ENCODE measurements at regions not wholly inside any gene's neighbourhood (a gene's known extent, or its start where the extent isn't known, plus 50 kb on each side); places are given as distances from the start of the nearest gene placed in this dataset.
"Not testable (repeated sequence)": the region's sequence is repeated elsewhere in the genome, so short reads cannot be mapped to it uniquely, and the experiment has no call there.

GRCh38 chr7:6989968-6990367 is 163.9 kb upstream of the CCZ1B start:
- H3K9me3 ChIP-seq (ENCODE audit: insufficient read depth, low read depth, low read length); FAIRE-seq; H3K9ac ChIP-seq (ENCODE audit: low read length); H3K27ac ChIP-seq (ENCODE audit: low read depth, low read length); H3K4me3 ChIP-seq (ENCODE audit: insufficient read depth, low read depth, low read length); H3K4me1 ChIP-seq (ENCODE audit: insufficient read depth, low read length); H3K27me3 Mint-ChIP-seq (ENCODE audit: low read depth, unreplicated experiment); H3K27ac Mint-ChIP-seq (ENCODE audit: unreplicated experiment); H3K36me3 ChIP-seq (ENCODE audit: insufficient read depth, low read length); H3K36me3 Mint-ChIP-seq (ENCODE audit: low read depth, unreplicated experiment); H3K4me2 ChIP-seq (ENCODE audit: low read length); H3K9me3 Mint-ChIP-seq (ENCODE audit: unreplicated experiment); H4K20me1 ChIP-seq (ENCODE audit: insufficient read depth, low read length); H2AFZ ChIP-seq (ENCODE audit: low read depth, low read length); DNase-seq (ENCODE audit: low read depth); H3K27me3 ChIP-seq (ENCODE audit: insufficient read depth, low read length); H3K79me2 ChIP-seq (ENCODE audit: insufficient read depth, low read length); H3K4me3 Mint-ChIP-seq (ENCODE audit: unreplicated experiment): not testable (repeated sequence)
- peaks cover 13% of the 10 kb centered on the region for H3K4me1 Mint-ChIP-seq (ENCODE audit: low read depth, unreplicated experiment)

GRCh38 chr7:6990426-6991152 is 164.5 kb upstream of the CCZ1B start:
- not testable (repeated sequence) for H3K36me3 Mint-ChIP-seq (ENCODE audit: low read depth, unreplicated experiment); H3K9ac ChIP-seq (ENCODE audit: low read length); H3K27ac ChIP-seq (ENCODE audit: low read depth, low read length); H3K9me3 Mint-ChIP-seq (ENCODE audit: unreplicated experiment); H3K4me3 Mint-ChIP-seq (ENCODE audit: unreplicated experiment); H3K27me3 Mint-ChIP-seq (ENCODE audit: low read depth, unreplicated experiment); H3K79me2 ChIP-seq (ENCODE audit: insufficient read depth, low read length); H3K36me3 ChIP-seq (ENCODE audit: insufficient read depth, low read length); FAIRE-seq; H3K4me1 ChIP-seq (ENCODE audit: insufficient read depth, low read length); H3K4me2 ChIP-seq (ENCODE audit: low read length); H4K20me1 ChIP-seq (ENCODE audit: insufficient read depth, low read length); H2AFZ ChIP-seq (ENCODE audit: low read depth, low read length); H3K9me3 ChIP-seq (ENCODE audit: insufficient read depth, low read depth, low read length); H3K4me3 ChIP-seq (ENCODE audit: insufficient read depth, low read depth, low read length); H3K27me3 ChIP-seq (ENCODE audit: insufficient read depth, low read length); DNase-seq (ENCODE audit: low read depth)
- peaks cover 13% of the 10 kb centered on the region for H3K4me1 Mint-ChIP-seq (ENCODE audit: low read depth, unreplicated experiment)
- H3K27ac Mint-ChIP-seq (ENCODE audit: unreplicated experiment) = peak overlapping the region; percentile 35

DNA sequence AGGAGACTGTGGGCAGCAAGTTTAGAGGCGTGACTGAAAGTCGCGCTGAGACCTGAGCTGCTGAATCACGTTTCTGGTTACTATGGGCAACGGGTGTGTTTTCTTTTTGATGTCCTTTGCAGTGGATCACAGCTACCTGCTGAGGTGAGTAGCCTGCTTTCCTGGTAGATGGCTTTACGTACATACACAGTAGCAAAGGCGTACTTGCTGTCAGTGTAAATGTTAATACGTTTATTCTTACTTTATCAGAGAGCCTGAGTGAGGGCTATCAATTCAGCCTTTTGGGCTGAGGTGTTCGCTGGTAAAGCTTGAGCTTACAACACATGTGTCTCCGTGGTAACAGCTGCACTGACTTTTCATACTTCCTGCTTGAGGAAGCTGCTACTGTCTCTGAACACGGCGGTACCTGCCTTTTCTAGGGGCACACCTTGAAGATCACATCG is 165.1 kb upstream of the CCZ1B start:
- not testable (repeated sequence) for DNase-seq (ENCODE audit: low read depth); H3K9me3 ChIP-seq (ENCODE audit: insufficient read depth, low read depth, low read length)

DNA sequence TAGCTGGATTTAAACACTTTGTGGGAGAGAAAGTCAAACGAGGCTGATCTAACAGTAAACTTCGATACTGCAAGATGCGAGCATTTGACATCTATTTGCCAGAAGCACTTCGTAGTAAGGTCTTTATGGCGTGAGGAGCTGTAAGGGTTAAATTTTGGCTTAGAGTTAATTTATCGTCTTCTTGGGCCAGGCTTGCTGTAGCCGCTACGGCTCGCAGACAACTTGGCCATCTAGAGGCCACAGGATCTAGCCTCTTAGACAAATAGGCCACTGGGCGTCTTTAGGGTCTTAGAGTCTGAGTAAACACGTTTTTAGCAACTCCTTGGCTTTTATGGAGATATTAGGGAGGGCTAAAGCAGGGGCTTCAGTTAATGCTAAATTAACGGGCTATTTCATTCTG is 165.6 kb upstream of the CCZ1B start:
- H3K27ac ChIP-seq (ENCODE audit: low read depth, low read length); H3K36me3 ChIP-seq (ENCODE audit: insufficient read depth, low read length); FAIRE-seq; H3K27me3 ChIP-seq (ENCODE audit: insufficient read depth, low read length); H3K4me1 ChIP-seq (ENCODE audit: insufficient read depth, low read length); H3K27ac Mint-ChIP-seq (ENCODE audit: unreplicated experiment); DNase-seq (ENCODE audit: low read depth); H3K36me3 Mint-ChIP-seq (ENCODE audit: low read depth, unreplicated experiment); H3K4me3 Mint-ChIP-seq (ENCODE audit: unreplicated experiment); H3K9me3 ChIP-seq (ENCODE audit: insufficient read depth, low read depth, low read length); H3K4me3 ChIP-seq (ENCODE audit: insufficient read depth, low read depth, low read length); H2AFZ ChIP-seq (ENCODE audit: low read depth, low read length); H3K9me3 Mint-ChIP-seq (ENCODE audit: unreplicated experiment); H3K79me2 ChIP-seq (ENCODE audit: insufficient read depth, low read length); H3K9ac ChIP-seq (ENCODE audit: low read length); H4K20me1 ChIP-seq (ENCODE audit: insufficient read depth, low read length); H3K27me3 Mint-ChIP-seq (ENCODE audit: low read depth, unreplicated experiment); H3K4me2 ChIP-seq (ENCODE audit: low read length): not testable (repeated sequence)
- peaks cover 13% of the 10 kb centered on the region for H3K4me1 Mint-ChIP-seq (ENCODE audit: low read depth, unreplicated experiment)

More for the DNA sequence above, 165.1 kb upstream of the CCZ1B start:
- not testable (repeated sequence) for H3K4me1 ChIP-seq (ENCODE audit: insufficient read depth, low read length); H3K79me2 ChIP-seq (ENCODE audit: insufficient read depth, low read length); H3K27ac ChIP-seq (ENCODE audit: low read depth, low read length); H3K9me3 Mint-ChIP-seq (ENCODE audit: unreplicated experiment); H3K27me3 ChIP-seq (ENCODE audit: insufficient read depth, low read length); H3K4me3 ChIP-seq (ENCODE audit: insufficient read depth, low read depth, low read length); H2AFZ ChIP-seq (ENCODE audit: low read depth, low read length); H3K27me3 Mint-ChIP-seq (ENCODE audit: low read depth, unreplicated experiment); FAIRE-seq; H3K36me3 Mint-ChIP-seq (ENCODE audit: low read depth, unreplicated experiment); H3K27ac Mint-ChIP-seq (ENCODE audit: unreplicated experiment); H4K20me1 ChIP-seq (ENCODE audit: insufficient read depth, low read length); H3K4me2 ChIP-seq (ENCODE audit: low read length); H3K36me3 ChIP-seq (ENCODE audit: insufficient read depth, low read length); H3K9ac ChIP-seq (ENCODE audit: low read length); H3K4me3 Mint-ChIP-seq (ENCODE audit: unreplicated experiment)
- H3K4me1 Mint-ChIP-seq (ENCODE audit: low read depth, unreplicated experiment) = peaks cover 13% of the 10 kb centered on the region

DNA sequence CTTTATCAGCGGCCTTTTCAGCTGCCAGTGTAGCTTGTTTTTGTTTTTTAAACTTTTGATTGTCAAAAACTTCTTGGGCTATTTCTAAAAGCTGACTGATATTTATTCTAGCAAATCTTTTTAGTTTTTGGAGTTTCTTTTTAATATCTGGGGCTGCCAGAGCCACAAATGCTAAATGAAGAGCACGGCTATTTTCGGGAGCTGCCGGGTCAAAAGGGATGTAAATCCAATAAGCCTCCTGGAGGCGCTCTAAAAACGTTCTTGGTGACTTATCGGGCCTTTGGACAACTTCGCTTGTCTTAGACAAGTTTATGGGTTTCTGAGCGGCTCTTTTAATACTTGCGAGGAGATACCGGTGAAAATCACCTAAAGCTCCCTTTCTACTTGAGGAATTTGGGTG is 166.1 kb upstream of the CCZ1B start:
- not testable (repeated sequence) for H3K9me3 Mint-ChIP-seq (ENCODE audit: unreplicated experiment); H3K9me3 ChIP-seq (ENCODE audit: insufficient read depth, low read depth, low read length); H3K4me1 ChIP-seq (ENCODE audit: insufficient read depth, low read length); H3K79me2 ChIP-seq (ENCODE audit: insufficient read depth, low read length); H3K4me3 ChIP-seq (ENCODE audit: insufficient read depth, low read depth, low read length); DNase-seq (ENCODE audit: low read depth); H3K27ac ChIP-seq (ENCODE audit: low read depth, low read length); H3K27me3 ChIP-seq (ENCODE audit: insufficient read depth, low read length); H3K27ac Mint-ChIP-seq (ENCODE audit: unreplicated experiment); H4K20me1 ChIP-seq (ENCODE audit: insufficient read depth, low read length); H3K27me3 Mint-ChIP-seq (ENCODE audit: low read depth, unreplicated experiment); FAIRE-seq; H3K4me2 ChIP-seq (ENCODE audit: low read length); H3K36me3 ChIP-seq (ENCODE audit: insufficient read depth, low read length); H3K36me3 Mint-ChIP-seq (ENCODE audit: low read depth, unreplicated experiment); H3K9ac ChIP-seq (ENCODE audit: low read length); H2AFZ ChIP-seq (ENCODE audit: low read depth, low read length); H3K4me3 Mint-ChIP-seq (ENCODE audit: unreplicated experiment)
- peaks cover 13% of the 10 kb centered on the region for H3K4me1 Mint-ChIP-seq (ENCODE audit: low read depth, unreplicated experiment)

DNA sequence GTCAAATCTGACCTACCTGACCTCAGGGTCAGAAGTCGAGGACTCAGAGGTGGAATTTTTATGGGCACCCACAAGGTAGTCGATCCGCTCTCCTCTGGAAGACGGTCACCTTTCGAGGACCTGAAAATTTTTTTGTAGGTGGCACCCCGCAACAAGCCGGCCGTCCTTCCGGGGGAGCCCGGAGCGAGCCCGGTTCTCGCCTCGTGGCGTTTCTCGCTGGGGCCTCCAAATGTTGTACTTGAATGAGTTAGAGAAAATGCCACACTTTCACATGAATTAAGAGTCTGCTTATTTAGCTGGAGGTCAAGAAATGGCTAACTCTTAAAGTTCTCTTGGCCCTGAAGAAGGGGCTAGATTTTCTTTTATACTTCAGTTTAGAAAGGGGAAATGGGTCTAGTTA is 169.0 kb upstream of the CCZ1B start:
- not testable (repeated sequence) for DNase-seq (ENCODE audit: low read depth); H3K4me3 ChIP-seq (ENCODE audit: insufficient read depth, low read depth, low read length); H3K36me3 Mint-ChIP-seq (ENCODE audit: low read depth, unreplicated experiment); H3K27ac Mint-ChIP-seq (ENCODE audit: unreplicated experiment); H2AFZ ChIP-seq (ENCODE audit: low read depth, low read length); H3K27ac ChIP-seq (ENCODE audit: low read depth, low read length); H3K4me3 Mint-ChIP-seq (ENCODE audit: unreplicated experiment); H3K36me3 ChIP-seq (ENCODE audit: insufficient read depth, low read length); H3K9ac ChIP-seq (ENCODE audit: low read length); H3K79me2 ChIP-seq (ENCODE audit: insufficient read depth, low read length); H3K9me3 ChIP-seq (ENCODE audit: insufficient read depth, low read depth, low read length); H3K4me1 ChIP-seq (ENCODE audit: insufficient read depth, low read length); H3K27me3 Mint-ChIP-seq (ENCODE audit: low read depth, unreplicated experiment); H3K4me2 ChIP-seq (ENCODE audit: low read length); H3K27me3 ChIP-seq (ENCODE audit: insufficient read depth, low read length); FAIRE-seq; H4K20me1 ChIP-seq (ENCODE audit: insufficient read depth, low read length)
- Mint-ChIP-seq H3K9me3 (ENCODE audit: unreplicated experiment) (peaks cover 18% of the 10 kb centered on the region), H3K4me1 (ENCODE audit: low read depth, unreplicated experiment) (peaks cover 11% of the 10 kb centered on the region)

All from astrocyte (in vitro differentiated cells and primary cell).